Kidney epithelial cell (primary cell): ENCODE measurements at regions not wholly inside any gene's neighbourhood (a gene's known extent, or its start where the extent isn't known, plus 50 kb on each side); places are given as distances from the start of the nearest gene placed in this dataset.
"Not testable (repeated sequence)": the region's sequence is repeated elsewhere in the genome, so short reads cannot be mapped to it uniquely, and the experiment has no call there.

Source experiments
- DNase-seq: peaks from one replicate; pipeline ENCODE4 v3.0.0-alpha.2; 2010; ENCODE audit warnings: low read depth
- H3K27me3 ChIP-seq: 2 replicates; pipeline ENCODE4 v1.6.0; 2011; ENCODE audit warnings: low read length; ENCODE audit not compliant: control insufficient read depth, insufficient read depth
- H3K36me3 ChIP-seq: 2 replicates; pipeline ENCODE4 v1.5.1; 2011; ENCODE audit warnings: low read length; ENCODE audit not compliant: control insufficient read depth, insufficient read depth
- H3K4me3 ChIP-seq: 2 replicates; pipeline ENCODE4 v1.5.1; 2011; ENCODE audit warnings: low read depth, mild to moderate bottlenecking, control low read depth, low read length
- CTCF ChIP-seq: IDR thresholded peaks from 2 replicates; pipeline ENCODE4 v1.5.1; 2011; ENCODE audit warnings: mild to moderate bottlenecking, moderate library complexity, low read length, control low read depth, inconsistent platforms; ENCODE audit not compliant: insufficient read depth, poor library complexity, severe bottlenecking

GRCh38 chr5:176748073-176748966, 62.0 kb upstream of the UNC5A start:
- DNase-seq, result no peak
- no peak overlapping the region for H3K4me3 ChIP-seq
- peaks cover 19% of the 10 kb centered on the region for H3K27me3 ChIP-seq
- no peak for TF ChIP-seq CTCF
- H3K36me3 ChIP-seq, result no peaks in the 10 kb centered on the region

GRCh38 chr5:176748967-176749935, 61.1 kb upstream of the UNC5A start:
- no peak for DNase-seq
- H3K4me3 ChIP-seq, result no peak overlapping the region
- H3K36me3 ChIP-seq, result no peaks in the 10 kb centered on the region
- TF ChIP-seq CTCF, result no peak
- peaks cover 12% of the 10 kb centered on the region for H3K27me3 ChIP-seq

GRCh38 chr5:176750144-176750543, 60.2 kb upstream of the UNC5A start:
- DNase-seq, result no peak
- peaks cover 9% of the 10 kb centered on the region for H3K27me3 ChIP-seq
- H3K36me3 ChIP-seq, result no peaks in the 10 kb centered on the region
- no peak overlapping the region for H3K4me3 ChIP-seq
- no peak for TF ChIP-seq CTCF

GRCh38 chr5:176754376-176754973, 55.9 kb upstream of the UNC5A start:
- no peak for TF ChIP-seq CTCF
- no peak for DNase-seq

GRCh38 chr5:176755593-176755992, 54.8 kb upstream of the UNC5A start:
- H3K36me3 ChIP-seq, DNase-seq, H3K4me3 ChIP-seq, H3K27me3 ChIP-seq: not testable (repeated sequence)

More at GRCh38 chr5:176754376-176754973, 55.9 kb upstream of the UNC5A start:
- Histone ChIP-seq H3K4me3 (no peak overlapping the region), H3K36me3 (no peaks in the 10 kb centered on the region), H3K27me3 (no peaks in the 10 kb centered on the region)

GRCh38 chr5:176757569-176757968, 52.8 kb upstream of the UNC5A start:
- H3K36me3 ChIP-seq, DNase-seq, H3K27me3 ChIP-seq, H3K4me3 ChIP-seq: not testable (repeated sequence)
